Epithelial cell of esophagus (primary cell): ENCODE measurements at regions not wholly inside any gene's neighbourhood (a gene's known extent, or its start where the extent isn't known, plus 50 kb on each side); places are given as distances from the start of the nearest gene placed in this dataset.
"Not testable (repeated sequence)": the region's sequence is repeated elsewhere in the genome, so short reads cannot be mapped to it uniquely, and the experiment has no call there.

Source experiments
- DNase-seq: peaks from one replicate; pipeline ENCODE4 v3.0.0; 2010; ENCODE audit warnings: low read depth
- H3K4me3 ChIP-seq: 2 replicates; pipeline ENCODE4 v1.5.1; 2011; ENCODE audit warnings: mild to moderate bottlenecking, low read length, control low read depth
- CTCF ChIP-seq: IDR thresholded peaks from 2 replicates; pipeline ENCODE4 v1.5.1; 2011; ENCODE audit warnings: low read depth, mild to moderate bottlenecking, low read length, control low read depth, inconsistent platforms; ENCODE audit not compliant: insufficient read depth; ENCODE audit errors: missing control alignments

GRCh38 chr10:34899161-34899560 lies 84.1 kb upstream of the PARD3 start:
- TF ChIP-seq CTCF: no peak
- DNase-seq: no peak
- H3K4me3 ChIP-seq: no peak overlapping the region

GRCh38 chr10:34895977-34896376 lies 80.9 kb upstream of the PARD3 start:
- DNase-seq: no peak
- TF ChIP-seq CTCF: no peak
- no peak overlapping the region for H3K4me3 ChIP-seq

GRCh38 chr10:34895046-34895445 lies 80.0 kb upstream of the PARD3 start:
- H3K4me3 ChIP-seq, DNase-seq: not testable (repeated sequence)

GRCh38 chr10:34892521-34892920 lies 77.4 kb upstream of the PARD3 start:
- H3K4me3 ChIP-seq, DNase-seq: not testable (repeated sequence)

DNA sequence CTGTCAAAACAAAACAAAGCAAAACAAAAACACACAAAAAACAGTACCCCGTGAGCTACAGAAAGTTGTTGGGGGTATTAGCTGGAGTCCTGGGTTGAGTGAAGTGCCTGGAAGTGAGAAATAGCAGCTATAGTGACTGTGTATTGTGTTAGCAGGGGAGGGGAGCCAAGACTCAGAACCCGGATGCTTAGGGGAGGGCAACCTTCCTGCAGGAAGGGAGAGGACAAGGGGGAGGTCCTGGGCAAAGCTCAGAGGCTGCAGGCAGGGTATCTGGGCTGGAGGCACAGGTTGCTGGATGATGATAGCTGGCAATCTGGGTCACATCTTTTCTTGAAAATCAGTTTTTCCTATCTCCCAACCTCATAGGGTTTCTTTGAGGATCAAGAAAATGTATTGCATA lies 75.8 kb upstream of the PARD3 start:
- DNase-seq: no peak
- TF ChIP-seq CTCF: no peak
- H3K4me3 ChIP-seq: no peak overlapping the region

DNA sequence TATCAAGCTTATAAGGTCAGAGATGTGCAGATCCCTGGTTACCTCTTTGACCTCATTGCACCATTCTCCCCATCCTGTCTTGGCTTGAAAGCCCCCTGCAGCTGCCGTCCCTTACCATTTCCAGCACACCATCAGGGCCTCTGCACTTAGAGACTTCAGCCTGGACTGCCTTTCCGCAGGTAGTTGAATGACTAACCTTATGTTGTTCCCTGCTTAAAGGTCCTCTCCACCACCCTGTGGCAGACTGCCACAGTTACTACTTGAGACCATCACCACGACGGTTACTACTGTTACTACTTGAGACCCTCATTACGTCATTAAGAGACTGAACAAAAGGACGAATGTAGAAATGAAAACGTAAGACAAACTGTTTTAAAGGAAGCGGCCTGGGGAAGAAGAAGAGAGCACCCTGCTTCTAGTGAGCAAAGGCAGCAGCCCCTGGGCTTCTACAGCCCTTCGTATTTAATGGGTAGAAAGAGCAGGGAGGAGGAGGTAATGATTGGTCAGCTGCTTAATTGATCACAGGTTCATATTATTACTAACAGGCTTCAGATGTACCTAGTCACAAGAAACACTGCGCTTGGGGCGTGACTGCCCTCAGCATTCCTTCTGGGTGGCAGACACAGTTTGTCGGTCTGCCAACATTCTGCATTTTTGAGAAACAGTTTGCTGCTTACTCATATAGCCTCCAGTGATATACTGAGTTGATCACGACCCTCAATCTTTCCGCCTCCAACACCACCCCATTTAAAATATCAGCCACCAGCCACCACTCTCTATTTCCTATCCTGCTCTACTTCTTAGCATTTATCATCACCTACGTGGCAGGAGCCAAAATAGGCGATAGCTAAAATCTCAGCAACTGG lies 74.1 kb upstream of the PARD3 start:
- peak; percentile 52 for DNase-seq
- no peak overlapping the region for H3K4me3 ChIP-seq
- no peak for TF ChIP-seq CTCF

DNA sequence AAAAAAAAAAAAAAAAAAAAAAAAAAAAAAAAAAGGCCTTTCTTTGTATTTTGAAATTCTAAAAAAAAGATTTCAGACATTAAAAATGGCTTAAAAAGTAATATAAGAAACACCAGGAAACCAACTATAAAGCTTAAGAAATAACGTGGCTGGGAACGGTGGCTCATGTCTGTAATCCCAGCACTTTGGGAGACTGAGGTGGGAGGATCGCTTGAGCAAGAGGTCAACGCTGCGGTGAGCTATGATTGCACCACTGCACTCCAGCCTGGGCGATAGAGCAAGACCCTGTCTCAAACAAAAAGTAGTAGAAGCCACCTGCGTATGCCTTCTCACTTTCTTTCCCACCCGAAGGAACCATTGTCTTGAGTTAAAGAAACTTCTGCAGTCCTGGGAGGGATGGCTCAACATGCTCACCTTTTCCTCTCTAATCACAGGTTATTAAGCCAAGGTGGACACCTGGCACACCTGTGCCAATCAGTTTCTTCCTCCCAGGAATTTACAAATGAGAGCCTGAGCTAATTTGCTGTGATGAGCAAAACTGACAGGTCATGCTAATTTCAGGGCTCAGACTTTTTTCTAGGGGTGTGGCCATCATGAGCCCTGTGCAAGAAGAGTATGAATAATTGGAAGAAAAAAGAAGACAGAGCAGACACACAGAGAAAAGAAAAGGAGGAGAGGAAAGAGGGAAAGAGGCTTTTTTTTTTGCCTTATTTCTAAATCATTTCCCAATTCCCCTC lies 72.0 kb upstream of the PARD3 start:
- H3K4me3 ChIP-seq: no peak overlapping the region
- peak; percentile 56 for DNase-seq
- no peak for TF ChIP-seq CTCF

GRCh38 chr10:34885898-34886297 lies 70.8 kb upstream of the PARD3 start:
- no peak for DNase-seq
- H3K4me3 ChIP-seq: no peak overlapping the region
- TF ChIP-seq CTCF: no peak
